ENCODE measurements at regions not wholly inside any gene's neighbourhood (a gene's known extent, or its start where the extent isn't known, plus 50 kb on each side); places are given as distances from the start of the nearest gene placed in this dataset.

GRCh38 chr7:41010967-41011366 lies 691.9 kb downstream of the INHBA start:
- in situ Hi-C loops (cut with MboI) (no loop called here), intact Hi-C loops (cut with micrococcal nuclease; ENCODE audit: unreplicated experiment) (no loop called here)
- Histone ChIP-seq H3K9ac (ENCODE audit: control insufficient read depth, insufficient read depth, low read length) (no peak overlapping the region), H3K4me3 (no peak overlapping the region), H3K36me3 (ENCODE audit: control insufficient read depth in 2 of 2, insufficient read depth in 2 of 2, low read length in 1 of 2) (no peaks in the 10 kb centered on the region), H3K79me2 (ENCODE audit: control insufficient read depth, insufficient read depth, low read length) (no peaks in the 10 kb centered on the region), H4K20me1 (ENCODE audit: control insufficient read depth, insufficient read depth) (no peaks in the 10 kb centered on the region), H3K4me1 (ENCODE audit: control insufficient read depth, insufficient read depth, low read length) (no peaks in the 10 kb centered on the region), H3K9me3 (replicated peaks; ENCODE audit: control insufficient read depth, insufficient read depth, low read length) (no peaks in the 10 kb centered on the region), H3K27me3 (replicated peaks in 1 of 2; ENCODE audit: control insufficient read depth in 2 of 2, insufficient read depth in 2 of 2, low read length in 1 of 2) (no peaks in the 10 kb centered on the region; a peak in 1 of 4 replicates), H2AFZ (ENCODE audit: control insufficient read depth, low read depth, low read length) (no peak overlapping the region), H3K27ac (ENCODE audit: control insufficient read depth, insufficient read depth) (no peak overlapping the region), H3K4me2 (ENCODE audit: control insufficient read depth, insufficient read depth) (no peak overlapping the region)
- TF ChIP-seq MAX (IDR thresholded peaks at IDR 0.05; ENCODE audit: low read depth, low read length) (no peak), PRDM15 (CRISPR knock-in tag; IDR thresholded peaks at IDR 0.05) (no peak), RELA (IDR thresholded peaks at IDR 0.05; ENCODE audit: borderline replicate concordance, partially characterized antibody) (no peak), HDAC2 (IDR thresholded peaks at IDR 0.05) (no peak), SPI1 (IDR thresholded peaks at IDR 0.05; ENCODE audit: borderline replicate concordance, insufficient read depth, low read depth, low read length) (peak; percentile 40; the same call in 1 of the 2 replicates), IKZF2 (IDR thresholded peaks at IDR 0.05) (0 out of 4 replicates have a peak, but pooled peaks of 1 of the 2 experiments have one; percentile 11), MYC (IDR thresholded peaks at IDR 0.05; ENCODE audit: insufficient read depth, insufficient read length, insufficient replicate concordance, low read length, severe bottlenecking) (no peak)
- no TSS peak for BruUV-seq (replicated peaks)
- WGBS (ENCODE audit: insufficient coverage, insufficient replicate concordance, low lambda C conversion rate, missing lambda C conversion rate), result 14% methylated on average over 4 of the region's 4 CpGs
- RAD21 ChIA-PET (ENCODE audit: unreplicated experiment), result interaction anchor here (1.3 kb wide), 1 partner anchor 695 kb away, joined by 5 read pairs; no protein-coding TSS in a partner anchor
- CTCF ChIA-PET, result interaction anchor here (0.7 to 1.9 kb wide), 4 partner anchors 8 to 1186 kb away, joined by 3 to 13 read pairs (median 4); no protein-coding TSS in a partner anchor
- SMC1A ChIA-PET (ENCODE audit: uncharacterized antibody, unreplicated experiment), result interaction anchor here (1.2 to 2.0 kb wide), 2 partner anchors 118 to 124 kb away, joined by 3 to 4 read pairs; no protein-coding TSS in a partner anchor
- FAIRE-seq (no peak), DNase-seq (ENCODE audit: low read depth, low spot score) (no peak), ATAC-seq (peak; percentile 41)
- POLR2A ChIA-PET, result no interaction called here

Data from GM12878 (cell line).